ENCODE measurements at regions not wholly inside any gene's neighbourhood (a gene's known extent, or its start where the extent isn't known, plus 50 kb on each side); places are given as distances from the start of the nearest gene placed in this dataset.

DNA sequence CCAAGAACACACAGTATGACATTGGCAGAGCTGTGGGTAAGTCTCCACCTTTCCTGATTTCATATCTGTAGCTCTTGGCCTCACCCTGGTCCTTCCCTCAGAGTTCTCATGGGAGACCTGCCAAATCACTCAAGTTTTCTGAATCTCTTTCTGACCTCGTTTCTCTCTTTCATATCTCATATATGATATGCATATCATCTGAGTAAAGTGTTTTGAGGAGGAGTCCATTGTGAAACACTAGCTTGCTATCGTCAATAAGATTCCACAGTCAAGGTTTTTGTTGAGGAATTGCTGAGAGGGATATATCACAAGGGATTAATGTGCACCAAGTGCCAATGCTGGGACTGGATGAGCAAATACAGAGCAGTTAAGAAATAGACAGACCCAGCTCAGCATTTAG, 739.2 kb downstream of the BRINP1 start:
- Histone ChIP-seq H3K4me3 (no peak overlapping the region), H3K27me3 (no peaks in the 10 kb centered on the region), H3K36me3 (no peaks in the 10 kb centered on the region), H3K9me3 (no peaks in the 10 kb centered on the region), H3K27ac (no peak overlapping the region), H3K4me1 (no peaks in the 10 kb centered on the region)
- DNase-seq: no peak
- intact Hi-C loops (cut with DNase I; ENCODE audit: low total_unique reads): no loop called here
- TF ChIP-seq, protein P1, sequence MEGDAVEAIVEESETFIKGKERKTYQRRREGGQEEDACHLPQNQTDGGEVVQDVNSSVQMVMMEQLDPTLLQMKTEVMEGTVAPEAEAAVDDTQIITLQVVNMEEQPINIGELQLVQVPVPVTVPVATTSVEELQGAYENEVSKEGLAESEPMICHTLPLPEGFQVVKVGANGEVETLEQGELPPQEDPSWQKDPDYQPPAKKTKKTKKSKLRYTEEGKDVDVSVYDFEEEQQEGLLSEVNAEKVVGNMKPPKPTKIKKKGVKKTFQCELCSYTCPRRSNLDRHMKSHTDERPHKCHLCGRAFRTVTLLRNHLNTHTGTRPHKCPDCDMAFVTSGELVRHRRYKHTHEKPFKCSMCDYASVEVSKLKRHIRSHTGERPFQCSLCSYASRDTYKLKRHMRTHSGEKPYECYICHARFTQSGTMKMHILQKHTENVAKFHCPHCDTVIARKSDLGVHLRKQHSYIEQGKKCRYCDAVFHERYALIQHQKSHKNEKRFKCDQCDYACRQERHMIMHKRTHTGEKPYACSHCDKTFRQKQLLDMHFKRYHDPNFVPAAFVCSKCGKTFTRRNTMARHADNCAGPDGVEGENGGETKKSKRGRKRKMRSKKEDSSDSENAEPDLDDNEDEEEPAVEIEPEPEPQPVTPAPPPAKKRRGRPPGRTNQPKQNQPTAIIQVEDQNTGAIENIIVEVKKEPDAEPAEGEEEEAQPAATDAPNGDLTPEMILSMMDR (IDR thresholded peaks at IDR 0.05): no peak
- TF ChIP-seq POLR2A (IDR thresholded peaks at IDR 0.05): no peak

DNA sequence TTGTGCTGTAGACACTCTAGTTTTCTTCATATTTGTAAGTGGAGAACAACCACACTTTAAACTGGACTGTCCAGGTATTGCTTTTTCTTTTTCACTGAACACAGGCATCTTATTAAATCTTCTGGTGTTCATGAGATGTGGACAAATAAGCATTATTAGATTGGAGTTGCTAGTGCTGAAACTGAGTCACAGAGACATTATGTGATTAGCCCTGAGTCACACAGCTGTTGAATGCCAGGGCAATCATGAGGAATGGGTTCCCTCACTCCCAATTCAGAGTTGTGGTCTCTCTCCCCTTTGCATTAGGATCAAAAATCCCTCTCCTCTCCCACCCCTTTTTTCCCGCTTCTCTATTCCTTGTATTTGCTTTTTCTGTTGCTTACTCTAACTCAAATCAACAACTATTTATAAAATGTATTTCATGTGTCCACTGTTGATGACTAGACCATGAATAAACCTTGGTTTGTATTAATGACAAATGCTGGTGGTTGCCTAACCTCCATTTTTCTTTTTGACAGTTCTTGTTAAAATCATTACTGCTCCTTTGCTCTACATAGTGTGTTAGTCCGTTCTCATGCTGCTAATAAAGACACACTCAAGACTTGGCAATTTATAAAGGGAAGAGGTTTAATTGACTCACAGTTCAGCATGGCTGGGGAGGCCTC, 738.2 kb downstream of the BRINP1 start:
- no peak overlapping the region for H3K27ac ChIP-seq
- H3K36me3 ChIP-seq: no peaks in the 10 kb centered on the region
- no peak for DNase-seq
- TF ChIP-seq, protein P1 (IDR thresholded peaks at IDR 0.05): no peak
- no peak for TF ChIP-seq POLR2A (IDR thresholded peaks at IDR 0.05)
- intact Hi-C loops (cut with DNase I; ENCODE audit: low total_unique reads): no loop called here
- no peaks in the 10 kb centered on the region for H3K4me1 ChIP-seq
- no peak overlapping the region for H3K4me3 ChIP-seq
- H3K27me3 ChIP-seq: no peaks in the 10 kb centered on the region
- H3K9me3 ChIP-seq: no peaks in the 10 kb centered on the region

DNA sequence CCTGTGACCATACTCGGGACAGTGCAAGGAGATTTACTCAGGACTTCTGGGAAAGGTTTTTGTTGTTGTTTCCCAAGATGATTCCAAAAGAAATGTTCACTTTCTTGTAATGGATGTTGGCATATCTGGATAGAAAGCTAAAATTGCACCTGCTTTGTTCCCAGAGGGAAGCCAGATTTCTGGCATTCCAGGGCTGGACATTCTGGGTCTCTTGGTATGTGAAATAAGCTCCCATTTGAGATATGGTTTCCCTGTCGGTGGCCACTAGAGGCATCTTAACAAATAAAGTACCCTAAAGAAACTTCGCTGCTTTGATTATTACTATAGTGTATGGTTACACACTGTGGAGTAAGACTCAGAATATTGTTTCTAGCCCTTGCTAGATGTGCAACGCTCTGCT, 737.3 kb downstream of the BRINP1 start:
- Histone ChIP-seq H3K4me3 (no peak overlapping the region), H3K4me1 (no peaks in the 10 kb centered on the region), H3K27me3 (no peaks in the 10 kb centered on the region), H3K9me3 (no peaks in the 10 kb centered on the region), H3K36me3 (no peaks in the 10 kb centered on the region), H3K27ac (no peak overlapping the region)
- intact Hi-C loops (cut with DNase I; ENCODE audit: low total_unique reads): no loop called here
- TF ChIP-seq, protein P1 (IDR thresholded peaks at IDR 0.05): no peak
- TF ChIP-seq POLR2A (IDR thresholded peaks at IDR 0.05): no peak
- no peak for DNase-seq

DNA sequence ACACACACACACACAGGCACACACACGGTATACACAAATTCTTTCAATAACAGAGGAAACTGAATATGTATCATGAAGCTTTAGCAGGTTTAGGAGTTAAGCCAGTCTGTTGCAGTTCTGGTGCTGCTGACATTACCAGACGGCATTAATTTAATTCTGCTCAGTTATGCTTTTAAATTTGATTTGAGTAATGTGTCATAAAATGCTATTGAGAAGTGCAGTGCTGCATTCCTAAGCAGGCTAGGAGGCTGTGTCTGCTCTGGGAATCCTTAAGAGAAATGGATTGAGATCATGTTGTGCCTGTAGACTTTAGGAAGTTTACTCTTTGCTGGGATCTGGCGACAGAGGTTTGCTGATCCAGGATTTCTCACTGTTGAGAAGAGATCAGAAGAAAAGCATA, 733.8 kb downstream of the BRINP1 start:
- no peaks in the 10 kb centered on the region for H3K9me3 ChIP-seq

DNA sequence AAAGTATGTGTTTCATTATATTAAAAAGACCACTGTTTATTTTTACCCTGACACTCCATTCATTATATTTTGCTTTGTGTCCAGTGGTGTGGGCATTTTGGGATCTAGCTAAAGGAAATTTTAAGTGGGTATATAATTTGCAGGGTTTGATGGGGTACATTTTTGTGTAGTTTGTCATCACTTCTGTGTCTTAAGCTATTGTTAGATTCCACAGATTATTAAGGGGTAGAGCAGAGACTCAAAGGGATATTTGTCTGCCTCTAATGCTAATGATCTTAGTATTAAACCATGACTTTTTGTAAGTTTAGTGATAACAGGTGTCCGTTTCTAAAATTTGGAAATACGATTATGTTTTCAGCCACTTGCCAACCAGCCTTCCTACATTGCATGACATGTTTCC, 731.6 kb downstream of the BRINP1 start:
- Histone ChIP-seq H3K4me1 (no peaks in the 10 kb centered on the region), H3K36me3 (no peaks in the 10 kb centered on the region), H3K27me3 (no peaks in the 10 kb centered on the region), H3K4me3 (no peak overlapping the region), H3K27ac (no peak overlapping the region), H3K9me3 (no peaks in the 10 kb centered on the region)
- intact Hi-C loops (cut with DNase I; ENCODE audit: low total_unique reads): no loop called here
- no peak for DNase-seq
- TF ChIP-seq, protein P1 (IDR thresholded peaks at IDR 0.05): no peak
- no peak for TF ChIP-seq POLR2A (IDR thresholded peaks at IDR 0.05)

More for the DNA sequence above, 733.8 kb downstream of the BRINP1 start:
- H3K36me3 ChIP-seq: no peaks in the 10 kb centered on the region
- TF ChIP-seq, protein P1 (IDR thresholded peaks at IDR 0.05): no peak
- no peak for TF ChIP-seq POLR2A (IDR thresholded peaks at IDR 0.05)
- no peaks in the 10 kb centered on the region for H3K4me1 ChIP-seq
- intact Hi-C loops (cut with DNase I; ENCODE audit: low total_unique reads): no loop called here
- no peak overlapping the region for H3K4me3 ChIP-seq
- no peak for DNase-seq
- H3K27ac ChIP-seq: no peak overlapping the region
- no peaks in the 10 kb centered on the region for H3K27me3 ChIP-seq
